Ishikawa (cell line): ENCODE measurements at regions not wholly inside any gene's neighbourhood (a gene's known extent, or its start where the extent isn't known, plus 50 kb on each side); places are given as distances from the start of the nearest gene placed in this dataset.
A peak's percentile ranks its signal among the peaks of the same experiment; 100 is the strongest.

Source experiments
- CEBPB ChIP-seq: IDR thresholded peaks from 2 replicates; pipeline ENCODE4 v1.6.1; 2012
- CREB1 ChIP-seq: IDR thresholded peaks from 2 replicates; pipeline ENCODE4 v1.6.1; 2012; ENCODE audit warnings: low read depth
- EGR1 ChIP-seq: IDR thresholded peaks from 2 replicates; pipeline ENCODE4 v1.6.1; 2012
- EP300 ChIP-seq: IDR thresholded peaks from 2 replicates; pipeline ENCODE4 v1.6.1; 2012; ENCODE audit warnings: borderline replicate concordance
- FOXM1 ChIP-seq: IDR thresholded peaks from 2 replicates; pipeline ENCODE4 v1.6.1; 2012; ENCODE audit warnings: low read depth, borderline replicate concordance
- NFIC ChIP-seq: IDR thresholded peaks from 2 replicates; pipeline ENCODE4 v1.6.1; 2012
- RAD21 ChIP-seq: IDR thresholded peaks from 2 replicates; pipeline ENCODE4 v1.6.1; 2012; ENCODE audit warnings: low read depth
- REST ChIP-seq: IDR thresholded peaks from 2 replicates; pipeline ENCODE4 v1.6.1; 2012; ENCODE audit warnings: low read depth, mild to moderate bottlenecking
- TAF1 ChIP-seq: IDR thresholded peaks from 2 replicates; pipeline ENCODE4 v1.6.1; 2012; ENCODE audit warnings: low read depth, mild to moderate bottlenecking
- TCF12 ChIP-seq: IDR thresholded peaks from 2 replicates; pipeline ENCODE4 v1.6.1; 2012; ENCODE audit warnings: low read depth
- TEAD4 ChIP-seq: IDR thresholded peaks from 2 replicates; pipeline ENCODE4 v1.6.1; 2012
- USF1 ChIP-seq: IDR thresholded peaks from 2 replicates; pipeline ENCODE4 v1.6.1; 2012
- YY1 ChIP-seq: IDR thresholded peaks from 2 replicates; pipeline ENCODE4 v1.6.1; 2012; ENCODE audit warnings: low read depth
- ZBTB7A ChIP-seq: IDR thresholded peaks from 2 replicates; pipeline ENCODE4 v1.6.1; 2012; ENCODE audit warnings: low read depth
- TF ChIP-seq, protein P1 (sequence below): IDR thresholded peaks from 2 replicates; pipeline ENCODE4 v1.6.1; 2012

- TF ChIP-seq, protein P1, sequence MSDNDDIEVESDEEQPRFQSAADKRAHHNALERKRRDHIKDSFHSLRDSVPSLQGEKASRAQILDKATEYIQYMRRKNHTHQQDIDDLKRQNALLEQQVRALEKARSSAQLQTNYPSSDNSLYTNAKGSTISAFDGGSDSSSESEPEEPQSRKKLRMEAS, result no peak
- TF ChIP-seq TEAD4, result no peak
These were observed 1291.7 kb downstream of the ROBO1 start for GRCh38 chr3:78476076-78476475.

GRCh38 chr3:78481050-78481449, 1286.7 kb downstream of the ROBO1 start:
- TF ChIP-seq ZBTB7A, result no peak
- no peak for TF ChIP-seq TAF1
- TF ChIP-seq FOXM1, result no peak
- no peak for TF ChIP-seq TCF12
- no peak for TF ChIP-seq RAD21
- no peak for TF ChIP-seq YY1
- TF ChIP-seq TEAD4, result no peak
- TF ChIP-seq NFIC, result no peak
- no peak for TF ChIP-seq CEBPB

GRCh38 chr3:78483090-78483489, 1284.7 kb downstream of the ROBO1 start:
- no peak for TF ChIP-seq USF1
- no peak for TF ChIP-seq YY1
- TF ChIP-seq EGR1, result no peak
- no peak for TF ChIP-seq CEBPB
- TF ChIP-seq EP300, result no peak
- TF ChIP-seq TCF12, result no peak
- no peak for TF ChIP-seq CREB1

DNA sequence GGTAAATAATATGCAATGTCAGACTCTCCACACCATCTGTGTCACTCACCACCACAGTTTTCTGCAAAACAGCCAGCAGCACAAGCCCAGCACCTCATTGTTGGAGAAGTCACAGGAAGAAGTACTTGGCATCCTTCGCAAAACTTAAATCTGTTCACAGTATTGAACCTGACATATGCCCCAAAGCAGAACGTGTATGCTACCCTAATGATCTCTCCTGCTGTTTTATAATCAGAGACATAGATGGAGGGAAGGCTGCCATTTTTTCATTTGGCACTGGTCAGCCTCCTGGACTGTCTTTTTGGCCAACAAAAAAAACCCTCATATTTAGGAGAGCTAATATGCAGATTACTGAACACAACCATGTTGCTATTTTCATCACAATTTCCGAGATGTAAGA, 1272.9 kb downstream of the ROBO1 start:
- TF ChIP-seq, protein P1, result no peak
- TF ChIP-seq EGR1 (no peak), NFIC (no peak), REST (no peak), RAD21 (no peak)

DNA sequence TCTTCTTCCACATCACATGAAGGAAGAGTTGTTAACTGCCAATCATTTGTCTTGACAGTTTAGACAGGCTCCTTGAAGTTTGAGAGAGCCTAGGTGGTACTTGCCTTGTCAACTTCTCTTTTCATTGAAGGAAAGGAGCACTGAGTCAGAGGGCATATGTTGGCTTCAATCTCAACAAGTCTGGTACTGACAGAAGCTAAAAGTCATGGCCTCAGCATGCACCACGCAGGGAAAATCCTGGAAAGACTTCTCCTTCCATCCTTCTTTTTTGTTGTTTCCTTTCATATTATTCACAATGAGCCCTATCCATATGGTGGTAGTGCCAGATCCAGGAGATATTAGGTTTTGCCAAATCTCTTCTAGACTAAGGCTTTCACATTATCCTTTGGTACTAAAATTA, 1272.5 kb downstream of the ROBO1 start:
- TF ChIP-seq RAD21 (no peak), YY1 (no peak), EGR1 (no peak), CREB1 (no peak), NFIC (no peak), CEBPB (no peak), USF1 (no peak)

DNA sequence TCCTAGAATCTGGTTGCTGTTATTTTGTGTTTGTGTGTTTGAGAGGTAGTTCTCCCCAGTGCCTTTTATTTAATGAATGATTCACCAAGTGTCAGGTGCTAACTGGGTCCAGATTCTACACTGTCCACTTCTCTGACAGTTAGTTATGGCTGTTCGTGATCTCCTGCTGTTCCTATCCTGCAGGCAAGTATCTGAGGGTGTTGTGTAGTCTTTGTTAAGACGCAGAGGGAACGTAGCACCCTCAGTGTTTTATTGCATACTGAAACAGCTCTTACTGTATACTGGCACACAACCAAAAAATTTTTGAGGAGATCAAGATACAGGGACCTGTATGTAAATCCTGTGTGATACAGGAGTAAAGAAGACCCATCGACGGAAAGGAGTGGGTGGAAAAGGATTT, 1271.3 kb downstream of the ROBO1 start:
- TF ChIP-seq ZBTB7A (no peak), EGR1 (no peak), TAF1 (no peak), EP300 (no peak), RAD21 (no peak), USF1 (no peak), CEBPB (no peak), TEAD4 (no peak), NFIC (no peak), TCF12 (no peak), CREB1 (no peak), YY1 (no peak), FOXM1 (no peak)
- TF ChIP-seq, protein P1, result no peak

- TF ChIP-seq TEAD4 (peak; percentile 44), TCF12 (peak; percentile 61), FOXM1 (no peak), CREB1 (no peak), NFIC (peak; percentile 80), CEBPB (peak; percentile 22; the same call in 1 of the 2 replicates)
These were observed 1270.8 kb downstream of the ROBO1 start for GRCh38 chr3:78497021-78497420.

- TF ChIP-seq USF1, result no peak
- no peak for TF ChIP-seq TAF1
- TF ChIP-seq CEBPB, result no peak
- TF ChIP-seq FOXM1, result no peak
These were observed 1270.0 kb downstream of the ROBO1 start for GRCh38 chr3:78497767-78498166.
